ENCODE measurements at regions not wholly inside any gene's neighbourhood (a gene's known extent, or its start where the extent isn't known, plus 50 kb on each side); places are given as distances from the start of the nearest gene placed in this dataset.

- TF ChIP-seq CTCF (IDR thresholded peaks at IDR 0.05; ENCODE audit: low read depth, low read length) (peak; percentile 1), POLR2A (IDR thresholded peaks at IDR 0.05; ENCODE audit: extremely low read depth, insufficient read length) (no peak), MYC (IDR thresholded peaks at IDR 0.05; ENCODE audit: low read depth, low read length) (no peak)
Measured at GRCh38 chr6:81572020-81572419, 180.5 kb downstream of the TENT5A start.

All from NB4 (cell line).